H7 (cell line): ENCODE measurements at regions not wholly inside any gene's neighbourhood (a gene's known extent, or its start where the extent isn't known, plus 50 kb on each side); places are given as distances from the start of the nearest gene placed in this dataset.
"Not testable (repeated sequence)": the region's sequence is repeated elsewhere in the genome, so short reads cannot be mapped to it uniquely, and the experiment has no call there.

Source experiments
- DNase-seq: peaks from one replicate; pipeline ENCODE4 v3.0.0; 2012
- H3K27me3 ChIP-seq: 2 replicates; pipeline ENCODE4 v1.6.0; 2011; ENCODE audit warnings: mild to moderate bottlenecking, low read length; ENCODE audit not compliant: control insufficient read depth, insufficient read depth
- H3K36me3 ChIP-seq: replicated peaks from 2 replicates; pipeline ENCODE4 v1.5.1; 2011; ENCODE audit warnings: low read length; ENCODE audit not compliant: control insufficient read depth, insufficient read depth
- H3K4me3 ChIP-seq: 2 replicates; pipeline ENCODE4 v1.5.1; 2011; ENCODE audit warnings: low read depth, mild to moderate bottlenecking, control low read depth, low read length, moderate library complexity; ENCODE audit not compliant: insufficient read depth

- not testable (repeated sequence) for H3K27me3 ChIP-seq, DNase-seq, H3K36me3 ChIP-seq, H3K4me3 ChIP-seq
Observed at GRCh38 chr3:196133869-196134268, 52.0 kb upstream of the TFRC start.

DNA sequence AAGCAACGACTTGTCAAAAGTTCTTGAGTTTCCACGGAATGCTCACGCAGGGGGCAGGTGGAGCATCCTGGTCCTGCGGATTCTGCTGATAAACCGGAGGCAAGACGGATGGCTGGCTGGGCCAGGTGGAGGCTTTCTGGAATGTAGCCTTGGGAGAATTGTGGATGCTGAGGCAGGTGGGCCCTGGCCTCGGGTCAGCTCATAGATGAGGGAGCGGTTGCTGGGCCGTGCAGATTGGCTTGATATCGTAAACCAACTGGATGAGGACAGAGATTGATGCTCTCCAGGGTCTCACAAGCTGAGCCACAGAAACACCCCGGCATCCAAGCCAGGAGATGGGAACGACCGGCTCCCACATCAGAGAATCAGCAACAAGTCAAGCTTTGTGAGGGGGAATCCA lies 50.0 kb upstream of the TFRC start:
- no peak for DNase-seq
- Histone ChIP-seq H3K4me3 (no peak overlapping the region), H3K27me3 (no peaks in the 10 kb centered on the region), H3K36me3 (no peaks in the 10 kb centered on the region)
